PC-9 (cell line): ENCODE measurements at regions not wholly inside any gene's neighbourhood (a gene's known extent, or its start where the extent isn't known, plus 50 kb on each side); places are given as distances from the start of the nearest gene placed in this dataset.

ENCODE experiments used
- BruUV-seq: library from RNA; stranded (reverse); fragments of 400-500 nt; replicated peaks from 2 replicates; lab custom pipeline; 2021; lab: Mats Ljungman, UMichigan
- CTCF ChIA-PET: fragments of 300-600 bp; sonication (Branson Sonifier 250); formaldehyde crosslinking; loops from one replicate; lab custom pipeline; 2022; ENCODE audit warnings: antibody characterized with exemption; lab: Charles Lee
- POLR2A ChIA-PET: fragments of 300-600 bp; sonication (Branson Sonifier 250); formaldehyde crosslinking; loops from one replicate; lab custom pipeline; 2022; ENCODE audit warnings: antibody characterized with exemption; ENCODE audit not compliant: unreplicated experiment; lab: Charles Lee
- DNase-seq, 2 experiments: peaks; one replicate each; pipeline versions ENCODE4 v3.0.0 to v3.0.0-alpha.2; 2015 to 2022; ENCODE audit warnings: mixed read lengths in 1 of 2
- H2AFZ ChIP-seq: fragments of 200-600 bp; sonication (generic); 2 replicates; pipeline ENCODE4 v1.8.1; 2017; ENCODE audit warnings: antibody characterized with exemption
- H3F3A ChIP-seq: fragments of 200-600 bp; sonication (generic); 2 replicates; pipeline ENCODE4 v1.8.1; 2017; ENCODE audit warnings: antibody characterized with exemption, mild to moderate bottlenecking, low read depth; ENCODE audit not compliant: insufficient read depth
- H3K27ac ChIP-seq: fragments of 200-600 bp; sonication (generic); 2 replicates; pipeline ENCODE4 v1.6.1; 2016; ENCODE audit warnings: mixed run types
- H3K27me3 ChIP-seq: fragments of 200-600 bp; sonication (generic); 2 replicates; pipeline ENCODE4 v1.6.1; 2016; ENCODE audit warnings: low read depth, mixed run types; ENCODE audit not compliant: insufficient read depth
- H3K36me3 ChIP-seq: fragments of 200-600 bp; sonication (generic); 2 replicates; pipeline ENCODE4 v1.6.1; 2016; ENCODE audit warnings: low read depth, mixed run types
- H3K4me1 ChIP-seq: fragments of 200-600 bp; sonication (generic); replicated peaks from 2 replicates; pipeline ENCODE4 v1.6.1; 2016; ENCODE audit warnings: mixed run types; ENCODE audit not compliant: insufficient read depth
- H3K4me2 ChIP-seq: fragments of 200-600 bp; sonication (generic); 2 replicates; pipeline ENCODE4 v1.6.1; 2017; ENCODE audit warnings: mixed run types
- H3K4me3 ChIP-seq: fragments of 200-600 bp; sonication (generic); 2 replicates; pipeline ENCODE4 v1.6.1; 2016; ENCODE audit warnings: mixed run types
- H3K79me2 ChIP-seq: fragments of 200-600 bp; sonication (generic); 2 replicates; pipeline ENCODE4 v1.6.1; 2017; ENCODE audit warnings: low read depth, mixed run types
- H3K9me2 ChIP-seq: fragments of 200-600 bp; sonication (generic); 2 replicates; pipeline ENCODE4 v1.8.1; 2017; ENCODE audit warnings: mild to moderate bottlenecking; ENCODE audit not compliant: insufficient read depth
- H3K9me3 ChIP-seq: fragments of 200-600 bp; sonication (generic); 2 replicates; pipeline ENCODE4 v1.8.1; 2016; ENCODE audit warnings: low read depth; ENCODE audit not compliant: insufficient read depth
- H4K20me1 ChIP-seq: fragments of 200-600 bp; sonication (generic); 2 replicates; pipeline ENCODE4 v1.8.1; 2017; ENCODE audit not compliant: insufficient read depth
- EZH2 ChIP-seq: fragments of 200-600 bp; sonication (generic); IDR thresholded peaks from 2 replicates; pipeline ENCODE4 v1.8.0; 2017; ENCODE audit warnings: antibody characterized with exemption, low read depth
- intact Hi-C: fragments of 100-400 bp; cut with micrococcal nuclease; formaldehyde crosslinking; loops from one replicate; pipeline ENCODE4 v1.10.0; 2022; ENCODE audit not compliant: unreplicated experiment
- TF ChIP-seq, protein P1 (sequence below): fragments of 200-600 bp; sonication (generic); conservative IDR thresholded peaks from 2 replicates; pipeline ENCODE4 v1.6.1; 2017; ENCODE audit warnings: mixed run types, antibody characterized with exemption, mild to moderate bottlenecking, moderate library complexity

DNA sequence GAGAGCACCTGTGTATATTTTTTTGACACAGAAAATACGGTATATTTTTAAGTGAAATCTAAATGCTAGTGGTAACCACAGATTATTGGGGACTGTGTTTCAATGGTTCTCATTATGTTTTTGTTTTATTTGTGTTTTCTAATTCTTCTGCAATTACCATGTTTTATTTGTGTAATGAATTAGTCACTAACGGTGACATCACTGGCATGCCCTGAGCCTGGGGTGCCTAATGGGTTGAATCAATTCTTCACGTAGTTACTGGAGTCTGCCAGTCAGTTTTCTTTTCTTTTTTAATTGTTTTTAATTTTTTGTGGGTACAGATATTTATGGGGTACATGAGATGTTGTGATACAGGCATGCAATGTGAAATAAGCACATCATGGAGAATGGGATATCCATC is 168.8 kb downstream of the RELL1 start:
- Histone ChIP-seq H4K20me1 (no peaks in the 10 kb centered on the region), H2AFZ (no peak overlapping the region), H3K4me2 (no peak overlapping the region), H3K9me2 (peaks cover 4% of the 10 kb centered on the region; the same call in 1 of the 2 replicates), H3K36me3 (no peaks in the 10 kb centered on the region), H3K27ac (no peak overlapping the region), H3K4me1 (no peaks in the 10 kb centered on the region), H3K4me3 (no peak overlapping the region), H3F3A (no peaks in the 10 kb centered on the region), H3K79me2 (no peaks in the 10 kb centered on the region), H3K27me3 (no peaks in the 10 kb centered on the region), H3K9me3 (no peaks in the 10 kb centered on the region)
- intact Hi-C loops, result no loop called here
- BruUV-seq, result no TSS peak
- DNase-seq, result no peak
- ChIA-PET CTCF (no interaction called here), POLR2A (no interaction called here)
- TF ChIP-seq EZH2, result no peak
- TF ChIP-seq, protein P1, sequence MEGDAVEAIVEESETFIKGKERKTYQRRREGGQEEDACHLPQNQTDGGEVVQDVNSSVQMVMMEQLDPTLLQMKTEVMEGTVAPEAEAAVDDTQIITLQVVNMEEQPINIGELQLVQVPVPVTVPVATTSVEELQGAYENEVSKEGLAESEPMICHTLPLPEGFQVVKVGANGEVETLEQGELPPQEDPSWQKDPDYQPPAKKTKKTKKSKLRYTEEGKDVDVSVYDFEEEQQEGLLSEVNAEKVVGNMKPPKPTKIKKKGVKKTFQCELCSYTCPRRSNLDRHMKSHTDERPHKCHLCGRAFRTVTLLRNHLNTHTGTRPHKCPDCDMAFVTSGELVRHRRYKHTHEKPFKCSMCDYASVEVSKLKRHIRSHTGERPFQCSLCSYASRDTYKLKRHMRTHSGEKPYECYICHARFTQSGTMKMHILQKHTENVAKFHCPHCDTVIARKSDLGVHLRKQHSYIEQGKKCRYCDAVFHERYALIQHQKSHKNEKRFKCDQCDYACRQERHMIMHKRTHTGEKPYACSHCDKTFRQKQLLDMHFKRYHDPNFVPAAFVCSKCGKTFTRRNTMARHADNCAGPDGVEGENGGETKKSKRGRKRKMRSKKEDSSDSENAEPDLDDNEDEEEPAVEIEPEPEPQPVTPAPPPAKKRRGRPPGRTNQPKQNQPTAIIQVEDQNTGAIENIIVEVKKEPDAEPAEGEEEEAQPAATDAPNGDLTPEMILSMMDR, result no peak

DNA sequence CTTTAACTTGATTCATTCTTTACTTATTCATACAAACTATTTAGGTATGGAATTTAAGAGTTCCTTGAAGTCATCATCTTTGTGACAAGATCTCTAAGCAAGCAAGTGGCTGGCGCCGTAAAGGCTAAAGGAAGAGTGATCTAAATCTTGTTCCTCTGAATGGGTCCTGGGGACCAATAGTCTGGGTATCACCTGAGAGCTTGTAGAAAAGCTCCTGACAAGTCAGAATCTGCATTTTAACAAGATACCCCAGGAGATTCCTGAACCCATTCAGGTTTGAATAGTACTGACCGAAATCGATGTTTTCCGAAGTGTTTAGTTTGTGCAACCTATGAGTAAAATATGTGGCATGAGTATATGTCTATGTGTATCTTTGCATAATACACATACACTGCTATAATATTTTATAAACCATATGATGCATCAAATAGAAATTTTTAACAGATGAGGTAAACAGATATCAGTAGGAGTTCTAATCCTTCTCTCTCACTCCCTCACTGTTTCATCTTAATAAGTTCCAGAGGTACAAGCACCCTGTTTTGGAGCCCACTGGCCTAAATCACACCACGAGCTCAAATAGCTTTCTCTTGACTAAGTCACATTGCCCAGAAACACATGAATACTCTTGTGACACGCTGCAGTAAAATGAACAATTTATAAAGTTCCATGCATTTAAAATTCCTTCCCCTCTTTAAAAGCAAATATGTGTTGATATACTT is 170.0 kb downstream of the RELL1 start:
- ChIA-PET CTCF (interaction anchor here (0.6 kb wide), 1 partner anchor 126 kb away, joined by 3 read pairs; no protein-coding TSS in a partner anchor), POLR2A (no interaction called here)
- no peaks in the 10 kb centered on the region for H3K79me2 ChIP-seq
- BruUV-seq, result no TSS peak
- intact Hi-C loops, result no loop called here
- H2AFZ ChIP-seq, result no peak overlapping the region
- no peaks in the 10 kb centered on the region for H3K36me3 ChIP-seq
- no peaks in the 10 kb centered on the region for H4K20me1 ChIP-seq
- no peak overlapping the region for H3K4me3 ChIP-seq
- no peak overlapping the region for H3K4me2 ChIP-seq
- H3K27ac ChIP-seq, result no peak overlapping the region
- H3K9me3 ChIP-seq, result no peaks in the 10 kb centered on the region
- peaks cover under 1% of the 10 kb centered on the region; the same call in 1 of the 2 replicates for H3K9me2 ChIP-seq
- no peak for TF ChIP-seq EZH2
- TF ChIP-seq, protein P1, result no peak
- H3K4me1 ChIP-seq, result no peaks in the 10 kb centered on the region
- no peak for DNase-seq
- no peaks in the 10 kb centered on the region for H3F3A ChIP-seq
- no peaks in the 10 kb centered on the region for H3K27me3 ChIP-seq

DNA sequence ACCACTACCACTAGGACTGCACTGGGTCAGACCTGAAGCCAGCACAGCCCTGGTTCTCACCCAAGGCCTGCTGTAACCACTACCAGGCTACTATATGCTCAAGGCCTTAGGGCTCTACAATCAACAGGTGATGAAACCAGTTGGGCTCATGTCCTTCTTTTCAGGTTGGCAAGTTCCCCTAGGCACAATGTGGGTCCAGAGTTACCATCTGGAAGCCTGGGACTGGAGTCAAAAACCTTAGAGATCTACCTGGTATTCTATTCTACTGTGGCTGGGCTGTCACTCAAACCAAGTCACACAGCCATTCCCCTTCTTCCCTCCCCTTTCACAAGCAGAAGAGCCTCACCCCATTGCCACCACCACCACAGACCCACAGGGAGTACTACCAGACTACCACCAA is 175.6 kb downstream of the RELL1 start:
- H3K9me2 ChIP-seq, result no peaks in the 10 kb centered on the region
- no peak overlapping the region for H3K4me3 ChIP-seq
- H4K20me1 ChIP-seq, result no peaks in the 10 kb centered on the region
- TF ChIP-seq, protein P1, result no peak
- TF ChIP-seq EZH2, result no peak
- H3K4me1 ChIP-seq, result no peaks in the 10 kb centered on the region
- no peaks in the 10 kb centered on the region for H3K79me2 ChIP-seq
- intact Hi-C loops, result no loop called here
- no peak overlapping the region for H3K27ac ChIP-seq
- no peaks in the 10 kb centered on the region for H3F3A ChIP-seq
- no peaks in the 10 kb centered on the region for H3K36me3 ChIP-seq
- ChIA-PET CTCF (no interaction called here), POLR2A (no interaction called here)
- H3K4me2 ChIP-seq, result no peak overlapping the region
- no peak overlapping the region for H2AFZ ChIP-seq
- H3K9me3 ChIP-seq, result no peaks in the 10 kb centered on the region
- no peaks in the 10 kb centered on the region for H3K27me3 ChIP-seq
- no TSS peak for BruUV-seq
- DNase-seq, result no peak
